Suprapubic skin (tissue), 4 donors: ENCODE measurements at regions not wholly inside any gene's neighbourhood (a gene's known extent, or its start where the extent isn't known, plus 50 kb on each side); places are given as distances from the start of the nearest gene placed in this dataset.

Source experiments
- DNase-seq, 2 donors: peaks; one replicate each; pipeline ENCODE4 v3.0.0-alpha.2; 2019; ENCODE audit warnings: low spot score in 2 of 2
- H3K27ac ChIP-seq: fragments of 200-600 bp; sonication (generic); one replicate; pipeline ENCODE4 v1.5.1; 2019
- H3K27me3 ChIP-seq: fragments of 200-600 bp; sonication (generic); one replicate; pipeline ENCODE4 v1.5.1; 2019
- H3K36me3 ChIP-seq: fragments of 200-600 bp; sonication (generic); one replicate; pipeline ENCODE4 v1.5.1; 2019
- H3K4me1 ChIP-seq: fragments of 200-600 bp; sonication (generic); one replicate; pipeline ENCODE4 v1.5.1; 2019
- H3K4me3 ChIP-seq: fragments of 200-600 bp; sonication (generic); one replicate; pipeline ENCODE4 v1.5.1; 2019; ENCODE audit warnings: mild to moderate bottlenecking
- H3K9me3 ChIP-seq: fragments of 200-600 bp; sonication (generic); one replicate; pipeline ENCODE4 v1.5.1; 2019
- EP300 ChIP-seq: sonication (generic); formaldehyde crosslinking; IDR thresholded peaks from one replicate; pipeline ENCODE4 v1.6.1; 2017; ENCODE audit warnings: antibody characterized with exemption
- POLR2A ChIP-seq, 2 donors: fragments of 450-650 bp; IDR thresholded peaks; one replicate each; pipeline ENCODE4 v1.6.1; 2017; ENCODE audit warnings: antibody characterized with exemption in 2 of 2, mild to moderate bottlenecking in 2 of 2, moderate library complexity in 2 of 2
- POLR2AphosphoS5 ChIP-seq, 3 donors: sonication (generic); formaldehyde crosslinking; IDR thresholded peaks; one replicate each; pipeline ENCODE4 v1.6.1; 2017; ENCODE audit warnings: antibody characterized with exemption in 3 of 3
- WGBS: methylation state at CpG from one replicate; pipeline ENCODE4 v1.1.5; 2018; 5-methylcytosine and 5-hydroxymethylcytosine counted together
- TF ChIP-seq, protein P1 (sequence below), 2 donors: fragments of 200-600 bp in 1 of 2; fragments of 450-650 bp in 1 of 2; sonication (generic) in 1 of 2; IDR thresholded peaks; one replicate each; pipeline ENCODE4 v1.5.1; 2016 to 2019; ENCODE audit warnings: antibody characterized with exemption in 2 of 2, mild to moderate bottlenecking in 1 of 2, moderate library complexity in 1 of 2

DNA sequence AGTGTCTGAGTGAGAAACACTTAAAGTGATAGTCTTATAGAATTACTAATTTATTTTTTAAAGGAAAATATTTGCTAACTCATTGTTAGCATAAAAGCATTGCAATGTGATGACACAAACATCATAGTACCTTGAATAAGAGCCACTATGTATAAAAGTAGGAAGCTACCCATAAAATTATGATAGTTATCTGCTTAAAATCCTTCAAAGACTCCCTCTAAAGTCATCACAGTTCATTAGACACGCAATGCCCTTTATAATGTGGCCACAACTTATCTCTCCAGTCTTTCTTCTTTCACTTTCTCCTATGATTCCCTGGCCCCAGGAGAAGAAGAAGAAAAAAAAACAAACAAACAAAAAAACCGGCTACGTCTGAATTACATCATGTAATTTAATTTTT, 1144.0 kb upstream of the NUDT12 start:
- H3K27me3 ChIP-seq: no peaks in the 10 kb centered on the region
- no peaks in the 10 kb centered on the region for H3K36me3 ChIP-seq
- WGBS: 78% methylated on average over 3 of the region's 3 CpGs
- no peak for DNase-seq
- H3K4me1 ChIP-seq: no peaks in the 10 kb centered on the region
- TF ChIP-seq POLR2A (IDR thresholded peaks at IDR 0.05) (no peak), POLR2AphosphoS5 (IDR thresholded peaks at IDR 0.05) (no peak)
- H3K4me3 ChIP-seq: no peak overlapping the region
- H3K27ac ChIP-seq: no peak overlapping the region
- no peaks in the 10 kb centered on the region for H3K9me3 ChIP-seq

DNA sequence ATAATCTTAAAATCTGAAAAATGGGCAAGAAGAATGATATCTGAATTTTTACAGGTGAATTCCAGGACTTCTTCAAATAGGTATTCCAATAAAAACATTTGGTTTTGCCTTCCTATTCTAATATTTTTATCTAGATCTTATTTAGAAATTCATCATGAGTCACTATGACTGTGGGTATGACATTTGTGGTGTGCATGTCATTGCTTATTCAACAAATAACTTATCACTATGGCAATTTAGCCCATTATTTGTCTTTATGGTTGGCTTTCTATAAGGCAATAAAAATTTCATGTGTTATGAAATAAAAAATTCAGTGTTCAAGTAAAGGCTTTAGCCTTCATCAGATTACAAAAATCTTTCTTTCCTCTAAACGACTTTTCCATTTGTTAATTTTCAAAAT, 1139.6 kb upstream of the NUDT12 start:
- no peak for DNase-seq
- Histone ChIP-seq H3K27ac (no peak overlapping the region), H3K4me1 (no peaks in the 10 kb centered on the region), H3K4me3 (no peak overlapping the region), H3K9me3 (peaks cover 12% of the 10 kb centered on the region), H3K27me3 (no peaks in the 10 kb centered on the region), H3K36me3 (no peaks in the 10 kb centered on the region)
- TF ChIP-seq EP300: no peak
- TF ChIP-seq POLR2A (IDR thresholded peaks at IDR 0.05): no peak
- TF ChIP-seq, protein P1, sequence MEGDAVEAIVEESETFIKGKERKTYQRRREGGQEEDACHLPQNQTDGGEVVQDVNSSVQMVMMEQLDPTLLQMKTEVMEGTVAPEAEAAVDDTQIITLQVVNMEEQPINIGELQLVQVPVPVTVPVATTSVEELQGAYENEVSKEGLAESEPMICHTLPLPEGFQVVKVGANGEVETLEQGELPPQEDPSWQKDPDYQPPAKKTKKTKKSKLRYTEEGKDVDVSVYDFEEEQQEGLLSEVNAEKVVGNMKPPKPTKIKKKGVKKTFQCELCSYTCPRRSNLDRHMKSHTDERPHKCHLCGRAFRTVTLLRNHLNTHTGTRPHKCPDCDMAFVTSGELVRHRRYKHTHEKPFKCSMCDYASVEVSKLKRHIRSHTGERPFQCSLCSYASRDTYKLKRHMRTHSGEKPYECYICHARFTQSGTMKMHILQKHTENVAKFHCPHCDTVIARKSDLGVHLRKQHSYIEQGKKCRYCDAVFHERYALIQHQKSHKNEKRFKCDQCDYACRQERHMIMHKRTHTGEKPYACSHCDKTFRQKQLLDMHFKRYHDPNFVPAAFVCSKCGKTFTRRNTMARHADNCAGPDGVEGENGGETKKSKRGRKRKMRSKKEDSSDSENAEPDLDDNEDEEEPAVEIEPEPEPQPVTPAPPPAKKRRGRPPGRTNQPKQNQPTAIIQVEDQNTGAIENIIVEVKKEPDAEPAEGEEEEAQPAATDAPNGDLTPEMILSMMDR (IDR thresholded peaks at IDR 0.05): no peak
- TF ChIP-seq POLR2AphosphoS5 (IDR thresholded peaks at IDR 0.05): no peak
- 82% methylated on average over 1 of the region's 1 CpG for WGBS

DNA sequence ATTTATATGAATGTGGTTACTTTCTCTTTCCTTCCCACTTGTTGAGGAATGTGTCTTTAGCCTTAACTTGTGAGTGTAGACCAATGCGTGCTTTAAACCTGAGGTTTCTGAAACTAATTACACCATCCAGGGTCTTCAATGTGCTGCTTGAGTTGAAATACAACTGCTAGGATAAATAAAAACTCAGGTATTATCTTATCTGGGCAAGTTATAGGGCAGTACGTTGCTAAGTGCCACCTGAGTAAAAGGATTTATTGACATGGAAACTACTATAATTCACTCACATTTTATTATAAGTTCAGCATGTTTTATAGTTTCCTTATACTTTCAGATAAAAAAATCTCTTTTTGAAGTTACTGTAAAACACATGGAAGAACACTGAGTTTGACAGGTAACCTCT, 1136.8 kb upstream of the NUDT12 start:
- Histone ChIP-seq H3K4me1 (no peaks in the 10 kb centered on the region), H3K27ac (no peak overlapping the region), H3K9me3 (peaks cover 12% of the 10 kb centered on the region), H3K27me3 (no peaks in the 10 kb centered on the region), H3K4me3 (no peak overlapping the region), H3K36me3 (no peaks in the 10 kb centered on the region)
- TF ChIP-seq EP300: no peak
- no peak for TF ChIP-seq POLR2A (IDR thresholded peaks at IDR 0.05)
- no peak for TF ChIP-seq POLR2AphosphoS5 (IDR thresholded peaks at IDR 0.05)
- TF ChIP-seq, protein P1 (IDR thresholded peaks at IDR 0.05): no peak
- 73% methylated on average over 2 of the region's 2 CpGs for WGBS
- no peak for DNase-seq

DNA sequence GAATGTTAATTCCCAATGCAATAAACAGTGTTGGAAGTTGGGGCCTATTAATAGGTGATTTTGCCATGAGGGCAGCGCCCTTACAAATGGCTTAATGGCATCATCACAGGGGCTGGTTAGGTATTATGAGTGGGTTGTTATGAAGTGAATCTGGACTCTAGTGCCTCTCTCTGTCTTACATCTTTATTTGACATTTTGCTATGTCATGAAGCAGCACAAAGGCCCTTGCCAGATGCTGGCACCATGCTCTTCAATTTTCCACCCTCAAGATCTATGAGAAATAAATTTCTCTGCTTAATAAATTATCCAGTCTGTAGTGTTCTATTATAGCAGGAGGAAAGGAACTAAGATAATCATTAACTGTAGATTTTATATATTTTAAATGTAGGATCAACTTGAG, 1098.7 kb upstream of the NUDT12 start:
- no peaks in the 10 kb centered on the region for H3K36me3 ChIP-seq
- H3K4me3 ChIP-seq: no peak overlapping the region
- no peaks in the 10 kb centered on the region for H3K9me3 ChIP-seq
- 89% methylated on average over 1 of the region's 1 CpG for WGBS
- H3K27ac ChIP-seq: no peak overlapping the region
- H3K4me1 ChIP-seq: no peaks in the 10 kb centered on the region
- DNase-seq: no peak
- H3K27me3 ChIP-seq: no peaks in the 10 kb centered on the region
- TF ChIP-seq EP300 (no peak), POLR2AphosphoS5 (IDR thresholded peaks at IDR 0.05) (no peak), POLR2A (IDR thresholded peaks at IDR 0.05) (no peak)
- TF ChIP-seq, protein P1 (IDR thresholded peaks at IDR 0.05): no peak

DNA sequence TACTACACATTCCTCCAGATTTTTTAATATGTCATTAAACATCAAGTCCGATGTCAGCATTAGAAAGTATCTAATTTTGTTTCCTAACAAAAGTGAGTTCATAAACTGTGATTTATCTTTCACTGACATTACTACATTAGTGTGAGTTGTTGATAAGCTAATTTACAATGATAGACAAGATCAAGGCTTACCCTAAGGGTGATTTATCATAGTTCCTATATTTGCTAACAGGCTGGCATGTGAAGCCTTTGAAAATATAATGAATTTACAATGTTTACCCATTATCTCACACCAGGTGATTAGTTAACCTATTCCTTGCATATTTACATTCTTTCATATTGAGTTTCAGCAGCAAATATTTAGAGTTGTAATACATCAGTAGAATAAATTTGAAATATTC, 1096.9 kb upstream of the NUDT12 start:
- H3K36me3 ChIP-seq: no peaks in the 10 kb centered on the region
- no peaks in the 10 kb centered on the region for H3K27me3 ChIP-seq
- no peak overlapping the region for H3K4me3 ChIP-seq
- WGBS: 53% methylated on average over 1 of the region's 1 CpG
- no peak for DNase-seq
- no peak overlapping the region for H3K27ac ChIP-seq
- no peak for TF ChIP-seq POLR2A (IDR thresholded peaks at IDR 0.05)
- TF ChIP-seq POLR2AphosphoS5 (IDR thresholded peaks at IDR 0.05): no peak
- H3K9me3 ChIP-seq: no peaks in the 10 kb centered on the region
- no peaks in the 10 kb centered on the region for H3K4me1 ChIP-seq

DNA sequence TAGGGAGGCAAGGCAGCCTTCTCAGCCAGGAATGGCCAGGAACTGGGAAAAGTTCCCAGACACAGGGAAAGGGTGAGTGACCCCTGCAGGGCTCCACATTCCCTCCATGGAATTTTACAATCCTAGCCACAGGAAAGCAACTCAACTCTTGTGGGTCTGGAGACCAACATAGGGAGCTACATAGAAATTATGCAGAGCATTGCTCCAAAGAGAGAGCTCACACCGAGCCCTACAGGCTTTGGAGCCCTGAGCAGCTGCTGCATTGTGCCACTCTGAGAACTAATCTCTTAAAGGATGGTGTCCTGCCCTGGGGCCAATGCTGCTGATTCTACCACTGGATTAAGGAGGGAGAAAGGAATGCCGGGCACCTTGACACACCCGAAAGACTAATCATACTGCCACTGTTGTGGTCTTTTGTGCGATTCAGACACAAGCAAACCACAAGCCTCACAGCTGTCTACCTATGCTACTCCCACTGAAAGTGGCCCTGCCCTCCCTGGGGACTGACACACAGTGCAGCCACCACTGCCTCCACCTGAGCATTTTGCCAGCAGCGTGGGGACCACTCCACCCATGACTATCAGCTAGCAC, 1089.8 kb upstream of the NUDT12 start:
- WGBS: 82% methylated on average over 4 of the region's 5 CpGs
- DNase-seq: no peak
- Histone ChIP-seq H3K27me3 (no peaks in the 10 kb centered on the region), H3K4me1 (no peaks in the 10 kb centered on the region), H3K4me3 (no peak overlapping the region), H3K27ac (no peak overlapping the region), H3K9me3 (no peaks in the 10 kb centered on the region), H3K36me3 (no peaks in the 10 kb centered on the region)
- TF ChIP-seq POLR2A (IDR thresholded peaks at IDR 0.05) (no peak), POLR2AphosphoS5 (IDR thresholded peaks at IDR 0.05) (no peak), EP300 (no peak)
- TF ChIP-seq, protein P1 (IDR thresholded peaks at IDR 0.05): no peak
